DOHH2 (cell line): ENCODE measurements at regions not wholly inside any gene's neighbourhood (a gene's known extent, or its start where the extent isn't known, plus 50 kb on each side); places are given as distances from the start of the nearest gene placed in this dataset.

ENCODE experiments used
- H3F3A ChIP-seq: fragments of 200-600 bp; sonication (generic), shearing (Covaris generic); 2 replicates; pipeline ENCODE4 v1.6.0; 2016; ENCODE audit warnings: antibody characterized with exemption, mild to moderate bottlenecking; ENCODE audit not compliant: control insufficient read depth, insufficient read depth
- H3K27ac ChIP-seq: fragments of 200-600 bp; sonication (generic); 2 replicates; pipeline ENCODE4 v1.5.1; 2014; ENCODE audit warnings: low read depth, mild to moderate bottlenecking, low read length, moderate library complexity
- H3K27me3 ChIP-seq: fragments of 200-600 bp; sonication (generic); 2 replicates; pipeline ENCODE4 v1.6.1; 2014; ENCODE audit warnings: mild to moderate bottlenecking, low read length, mixed read lengths; ENCODE audit not compliant: control insufficient read depth
- H3K36me3 ChIP-seq: fragments of 200-600 bp; sonication (generic); 2 replicates; pipeline ENCODE4 v1.6.1; 2014; ENCODE audit warnings: mild to moderate bottlenecking, low read length, moderate library complexity, mixed read lengths; ENCODE audit not compliant: control insufficient read depth
- H3K4me1 ChIP-seq: fragments of 200-600 bp; sonication (generic); 2 replicates; pipeline ENCODE4 v1.6.1; 2014; ENCODE audit warnings: mild to moderate bottlenecking, low read length, mixed read lengths; ENCODE audit not compliant: control insufficient read depth
- H3K4me2 ChIP-seq: fragments of 200-600 bp; sonication (generic); 2 replicates; pipeline ENCODE4 v1.6.0; 2014; ENCODE audit warnings: mild to moderate bottlenecking, low read length, moderate library complexity
- H3K4me3 ChIP-seq: fragments of 200-600 bp; sonication (generic); 2 replicates; pipeline ENCODE4 v1.5.1; 2014; ENCODE audit warnings: mild to moderate bottlenecking, low read length, mixed read lengths
- H3K79me2 ChIP-seq: fragments of 200-600 bp; sonication (generic); 2 replicates; pipeline ENCODE4 v1.6.1; 2014; ENCODE audit warnings: mild to moderate bottlenecking, low read length, mixed read lengths; ENCODE audit not compliant: control insufficient read depth
- H3K9me2 ChIP-seq: fragments of 200-600 bp; sonication (generic); replicated peaks from 2 replicates; pipeline ENCODE4 v1.6.1; 2014; ENCODE audit warnings: mild to moderate bottlenecking, low read length, mixed read lengths; ENCODE audit not compliant: control insufficient read depth
- H3K9me3 ChIP-seq: fragments of 200-600 bp; sonication (generic); 2 replicates; pipeline ENCODE4 v1.6.1; 2014; ENCODE audit warnings: antibody characterized with exemption, low read length, mixed read lengths; ENCODE audit not compliant: control insufficient read depth, insufficient read depth
- H4K20me1 ChIP-seq: fragments of 200-600 bp; sonication (generic); 2 replicates; pipeline ENCODE4 v1.6.0; 2014; ENCODE audit warnings: low read depth, mild to moderate bottlenecking, antibody characterized with exemption, low read length, moderate library complexity; ENCODE audit not compliant: control insufficient read depth, insufficient read depth
- EZH2phosphoT487 ChIP-seq: fragments of 200-600 bp; sonication (generic); IDR thresholded peaks from 2 replicates; pipeline ENCODE4 v1.6.1; 2017; ENCODE audit warnings: borderline replicate concordance, mild to moderate bottlenecking, antibody characterized with exemption, low read length, moderate library complexity, mixed read lengths
- TF ChIP-seq, protein P1 (sequence below): fragments of 200-600 bp; sonication (generic); IDR thresholded peaks from one replicate; pipeline ENCODE4 v1.5.1; 2014; ENCODE audit warnings: antibody characterized with exemption, mild to moderate bottlenecking, low read depth, low read length; ENCODE audit not compliant: poor library complexity, severe bottlenecking

DNA sequence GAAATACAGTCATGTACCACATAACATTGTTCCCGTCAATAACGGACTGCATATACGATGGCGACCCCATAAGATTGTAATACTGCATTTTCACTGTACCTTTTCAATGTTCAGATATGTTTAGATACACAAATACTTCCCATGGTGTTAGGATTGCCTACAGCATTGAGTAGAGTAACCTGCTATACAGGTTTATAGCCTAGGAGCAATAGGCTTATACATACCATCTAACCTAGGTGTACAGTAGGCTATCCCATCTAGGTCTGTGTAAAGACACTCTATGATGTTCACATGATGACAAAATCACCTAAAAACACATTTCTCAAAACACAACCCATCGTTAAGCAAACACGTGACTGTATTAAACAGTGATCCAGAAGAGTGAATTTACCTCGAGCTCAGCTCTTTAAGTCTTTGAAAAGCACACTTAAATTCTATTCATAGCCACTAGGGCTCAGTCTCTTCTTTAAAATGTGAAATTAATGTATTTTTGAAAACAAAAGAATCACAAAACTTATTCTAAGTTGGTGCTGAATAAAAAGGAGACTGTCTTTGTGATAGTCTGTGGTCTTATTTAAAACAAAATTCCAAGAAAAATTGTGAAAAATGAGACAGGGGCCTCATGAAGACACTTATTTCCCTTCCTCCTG, 239.1 kb upstream of the ARID2 start:
- Histone ChIP-seq H3K4me2 (no peak overlapping the region), H3K9me2 (no peaks in the 10 kb centered on the region), H3K9me3 (no peaks in the 10 kb centered on the region), H3K4me3 (no peak overlapping the region), H3F3A (no peaks in the 10 kb centered on the region), H3K36me3 (no peaks in the 10 kb centered on the region), H3K79me2 (no peaks in the 10 kb centered on the region), H3K27me3 (no peaks in the 10 kb centered on the region), H3K4me1 (no peaks in the 10 kb centered on the region), H4K20me1 (no peaks in the 10 kb centered on the region), H3K27ac (no peak overlapping the region)
- TF ChIP-seq, protein P1, sequence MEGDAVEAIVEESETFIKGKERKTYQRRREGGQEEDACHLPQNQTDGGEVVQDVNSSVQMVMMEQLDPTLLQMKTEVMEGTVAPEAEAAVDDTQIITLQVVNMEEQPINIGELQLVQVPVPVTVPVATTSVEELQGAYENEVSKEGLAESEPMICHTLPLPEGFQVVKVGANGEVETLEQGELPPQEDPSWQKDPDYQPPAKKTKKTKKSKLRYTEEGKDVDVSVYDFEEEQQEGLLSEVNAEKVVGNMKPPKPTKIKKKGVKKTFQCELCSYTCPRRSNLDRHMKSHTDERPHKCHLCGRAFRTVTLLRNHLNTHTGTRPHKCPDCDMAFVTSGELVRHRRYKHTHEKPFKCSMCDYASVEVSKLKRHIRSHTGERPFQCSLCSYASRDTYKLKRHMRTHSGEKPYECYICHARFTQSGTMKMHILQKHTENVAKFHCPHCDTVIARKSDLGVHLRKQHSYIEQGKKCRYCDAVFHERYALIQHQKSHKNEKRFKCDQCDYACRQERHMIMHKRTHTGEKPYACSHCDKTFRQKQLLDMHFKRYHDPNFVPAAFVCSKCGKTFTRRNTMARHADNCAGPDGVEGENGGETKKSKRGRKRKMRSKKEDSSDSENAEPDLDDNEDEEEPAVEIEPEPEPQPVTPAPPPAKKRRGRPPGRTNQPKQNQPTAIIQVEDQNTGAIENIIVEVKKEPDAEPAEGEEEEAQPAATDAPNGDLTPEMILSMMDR: peak; percentile 10
- TF ChIP-seq EZH2phosphoT487: no peak

DNA sequence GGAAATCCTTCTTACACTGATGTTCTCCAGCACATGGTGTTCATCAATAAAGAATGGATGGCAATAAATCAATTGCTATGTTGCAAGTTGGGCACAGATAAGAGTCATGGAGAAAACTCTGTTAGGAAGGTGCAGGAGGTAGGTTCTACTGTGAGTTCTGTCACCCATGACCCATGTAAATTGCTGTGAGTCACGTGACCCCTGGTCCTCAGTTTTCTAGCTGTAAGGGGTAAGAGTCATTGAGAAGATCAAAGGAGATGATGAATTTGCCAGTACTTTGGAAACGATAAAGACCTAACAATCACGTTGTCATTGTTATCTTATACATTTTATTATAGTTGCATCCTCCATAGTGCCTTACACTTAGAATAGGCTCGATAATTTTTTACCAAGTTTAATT, 235.2 kb upstream of the ARID2 start:
- no peaks in the 10 kb centered on the region for H3K36me3 ChIP-seq
- H3K9me2 ChIP-seq: no peaks in the 10 kb centered on the region
- no peak overlapping the region for H3K4me2 ChIP-seq
- no peak overlapping the region for H3K27ac ChIP-seq
- no peak overlapping the region for H3K4me3 ChIP-seq
- H4K20me1 ChIP-seq: no peaks in the 10 kb centered on the region
- no peaks in the 10 kb centered on the region for H3F3A ChIP-seq
- H3K79me2 ChIP-seq: no peaks in the 10 kb centered on the region
- 0 out of 2 replicates have a peak, but pooled peaks cover 2% of the 10 kb centered on the region for H3K27me3 ChIP-seq
- no peaks in the 10 kb centered on the region for H3K9me3 ChIP-seq
- H3K4me1 ChIP-seq: no peaks in the 10 kb centered on the region
- TF ChIP-seq EZH2phosphoT487: no peak
- TF ChIP-seq, protein P1: no peak

DNA sequence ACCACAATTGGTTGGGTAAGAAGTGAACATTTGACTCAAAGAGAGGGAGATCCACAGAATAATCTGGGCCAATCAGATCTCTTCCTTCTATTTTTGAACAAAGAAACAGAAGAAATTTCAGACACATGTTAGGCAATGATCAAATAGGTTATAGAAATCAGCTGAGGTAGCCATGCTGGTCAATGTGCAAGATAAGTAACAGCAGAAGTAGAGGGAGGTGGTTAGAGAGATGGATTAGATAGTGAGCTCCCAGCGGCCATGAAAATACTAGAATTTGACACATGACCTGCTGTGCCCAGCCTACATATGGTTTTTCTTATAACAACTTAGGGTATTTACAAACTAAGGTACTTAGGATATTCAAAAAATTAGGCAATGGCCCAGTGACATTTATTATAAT, 230.9 kb upstream of the ARID2 start:
- Histone ChIP-seq H4K20me1 (no peaks in the 10 kb centered on the region), H3K4me3 (no peak overlapping the region), H3K27me3 (0 out of 2 replicates have a peak, but pooled peaks cover 2% of the 10 kb centered on the region), H3K4me1 (no peaks in the 10 kb centered on the region), H3K9me2 (no peaks in the 10 kb centered on the region), H3F3A (no peaks in the 10 kb centered on the region), H3K36me3 (no peaks in the 10 kb centered on the region), H3K27ac (no peak overlapping the region), H3K79me2 (no peaks in the 10 kb centered on the region), H3K9me3 (no peaks in the 10 kb centered on the region), H3K4me2 (no peak overlapping the region)
- TF ChIP-seq EZH2phosphoT487: no peak
- TF ChIP-seq, protein P1: no peak
